ENCODE measurements at regions not wholly inside any gene's neighbourhood (a gene's known extent, or its start where the extent isn't known, plus 50 kb on each side); places are given as distances from the start of the nearest gene placed in this dataset.

DNA sequence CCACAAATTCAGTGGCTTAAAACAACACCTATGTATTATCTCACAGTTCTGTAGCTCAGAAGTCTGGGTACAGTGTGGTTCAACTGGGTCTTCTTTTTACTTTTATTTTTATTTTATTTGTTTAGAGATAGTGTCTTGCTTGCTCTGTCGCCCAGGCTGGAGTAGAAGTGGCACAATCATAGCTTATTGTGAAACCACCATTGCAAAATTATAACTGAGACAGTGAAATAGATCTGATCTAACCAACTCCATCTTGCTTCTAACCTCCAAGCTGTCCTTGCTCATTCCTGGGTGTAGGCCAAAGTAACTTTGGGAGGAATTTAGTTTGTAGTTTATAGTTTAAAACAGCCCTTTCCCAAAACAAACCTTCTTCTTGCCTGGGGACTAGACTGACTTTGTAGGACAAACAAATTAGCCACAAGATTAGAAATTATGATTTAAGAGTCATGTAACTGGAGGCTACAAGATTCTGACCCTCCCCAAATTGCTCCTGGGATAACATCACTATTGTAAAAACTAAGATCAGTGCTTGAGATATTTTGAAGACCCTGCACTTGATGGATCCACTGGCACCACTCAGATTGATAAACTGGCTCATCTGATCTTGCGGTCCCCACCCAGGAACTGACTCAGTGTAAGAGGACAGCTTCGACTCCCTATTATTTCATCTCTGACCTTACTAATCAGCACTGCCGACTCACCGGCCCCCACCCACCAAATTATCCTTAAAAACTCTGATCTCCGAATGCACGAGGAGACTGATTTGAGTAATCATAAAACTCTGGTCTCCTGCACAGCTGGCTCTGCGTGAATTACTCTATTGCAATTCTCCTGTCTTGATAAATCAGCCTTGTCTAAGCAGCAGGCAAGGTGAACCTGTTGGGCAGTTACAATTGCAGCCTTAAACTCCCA is 193.4 kb upstream of the CDYL start:
- Histone ChIP-seq H3K27ac (ENCODE audit: low read length) (no peak overlapping the region), H3K4me3 (ENCODE audit: low read depth in 1 of 2, low read length in 2 of 2) (no peak overlapping the region), H3K36me3 (ENCODE audit: control insufficient read depth in 1 of 2, insufficient read depth in 2 of 2, low read length in 2 of 2) (no peaks in the 10 kb centered on the region), H3K9me3 (ENCODE audit: control insufficient read depth in 1 of 2, low read length in 2 of 2) (no peaks in the 10 kb centered on the region), H3K4me1 (ENCODE audit: control insufficient read depth in 1 of 2, insufficient read depth in 2 of 2, low read length in 2 of 2) (peaks cover 0 to 7% of the 10 kb centered on the region in 2 donors), H3K27me3 (ENCODE audit: low read depth, low read length) (no peaks in the 10 kb centered on the region)

DNA sequence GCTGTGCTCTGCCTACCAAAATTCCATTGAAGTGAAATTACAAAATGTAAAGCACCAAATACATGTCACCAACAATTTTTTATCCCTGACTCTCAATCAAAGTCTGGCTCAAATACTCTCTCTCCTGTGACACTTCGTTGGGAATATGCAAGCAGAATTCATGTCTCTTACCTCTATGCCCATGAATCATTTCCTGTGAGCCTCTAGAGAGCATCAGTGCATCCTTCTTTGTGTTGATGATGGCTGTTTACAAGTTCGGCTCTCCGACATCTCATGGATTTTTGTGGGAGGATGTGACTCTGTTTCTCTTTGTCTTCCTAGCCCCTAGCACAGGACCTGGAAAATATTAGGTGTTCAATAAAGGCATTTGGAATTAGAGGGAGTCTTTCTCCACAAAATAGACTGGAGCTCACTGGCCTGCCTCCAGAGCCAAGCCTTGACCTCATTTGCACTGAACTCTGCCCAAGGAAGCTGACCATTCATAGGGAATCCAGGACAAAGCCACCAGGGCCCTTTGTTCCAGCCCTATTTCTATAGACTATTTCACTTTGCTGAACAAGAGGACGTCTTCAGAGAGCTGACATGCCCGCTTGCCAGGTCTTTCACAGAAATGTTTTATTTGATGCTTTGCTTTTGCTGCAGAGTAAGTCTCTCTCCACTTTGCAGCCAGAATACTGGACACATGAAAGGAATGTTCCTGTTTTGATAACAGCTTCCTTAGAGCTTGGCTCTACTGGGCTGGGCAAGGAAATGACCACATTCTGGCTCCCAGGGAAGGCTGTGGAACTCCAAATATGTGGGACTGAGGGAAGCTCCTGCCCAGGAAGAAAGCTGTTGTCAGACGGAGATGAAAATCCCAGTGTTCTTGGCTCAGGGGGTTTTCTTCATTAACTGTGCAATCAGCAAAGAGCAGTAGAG is 194.5 kb upstream of the CDYL start:
- Histone ChIP-seq H3K9me3 (ENCODE audit: control insufficient read depth in 1 of 2, low read length in 2 of 2) (no peaks in the 10 kb centered on the region), H3K4me3 (ENCODE audit: low read depth in 1 of 2, low read length in 2 of 2) (no peak overlapping the region), H3K27me3 (ENCODE audit: low read depth, low read length) (no peaks in the 10 kb centered on the region), H3K4me1 (ENCODE audit: control insufficient read depth in 1 of 2, insufficient read depth in 2 of 2, low read length in 2 of 2) (peaks cover 0 to 11% of the 10 kb centered on the region in 2 donors), H3K27ac (ENCODE audit: low read length) (peak overlapping the region; percentile 19), H3K36me3 (ENCODE audit: control insufficient read depth in 1 of 2, insufficient read depth in 2 of 2, low read length in 2 of 2) (no peaks in the 10 kb centered on the region)

DNA sequence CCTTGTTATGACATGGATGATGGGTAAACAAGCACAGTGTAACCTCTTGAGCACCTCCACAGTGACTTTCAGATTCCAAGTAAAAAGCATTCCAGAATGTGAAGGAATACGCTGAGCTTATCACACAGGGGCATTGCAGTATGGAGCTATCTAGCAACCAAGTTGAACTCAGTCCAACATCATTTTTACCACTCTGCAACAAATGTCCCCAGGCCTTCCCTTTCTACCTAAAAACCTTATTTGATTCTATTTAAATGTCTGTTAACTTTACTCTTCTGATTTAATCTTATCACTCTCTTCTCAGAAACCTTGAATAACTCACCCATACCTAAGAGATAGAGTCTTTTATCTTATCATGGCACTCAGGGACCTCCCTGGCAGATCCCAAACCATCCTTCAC is 195.8 kb upstream of the CDYL start:
- Histone ChIP-seq H3K4me1 (ENCODE audit: control insufficient read depth in 1 of 2, insufficient read depth in 2 of 2, low read length in 2 of 2) (peaks cover 0 to 11% of the 10 kb centered on the region in 2 donors), H3K27ac (ENCODE audit: low read length) (no peak overlapping the region), H3K36me3 (ENCODE audit: control insufficient read depth in 1 of 2, insufficient read depth in 2 of 2, low read length in 2 of 2) (no peaks in the 10 kb centered on the region), H3K4me3 (ENCODE audit: low read depth in 1 of 2, low read length in 2 of 2) (no peak overlapping the region), H3K27me3 (ENCODE audit: low read depth, low read length) (no peaks in the 10 kb centered on the region), H3K9me3 (ENCODE audit: control insufficient read depth in 1 of 2, low read length in 2 of 2) (no peaks in the 10 kb centered on the region)

DNA sequence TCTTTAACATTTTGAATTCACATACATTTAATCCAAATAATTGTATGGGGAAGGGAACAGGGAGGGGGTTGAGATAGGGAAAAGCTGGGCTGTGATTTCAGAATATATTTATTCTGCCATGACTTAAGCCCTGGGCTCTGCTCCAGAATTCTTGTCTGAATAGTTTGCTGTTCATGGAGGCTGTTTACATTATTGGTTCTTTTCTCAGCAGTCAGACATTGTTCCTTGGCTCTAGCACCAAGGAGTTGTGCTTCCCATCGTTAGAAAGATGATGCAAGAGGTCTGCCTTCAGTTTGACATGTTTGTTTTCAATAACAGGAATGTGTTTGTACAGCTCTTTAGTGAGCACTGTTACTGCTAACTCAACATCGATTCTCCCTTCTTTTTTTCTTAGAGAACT is 198.8 kb upstream of the CDYL start:
- H3K4me3 ChIP-seq (ENCODE audit: low read depth in 1 of 2, low read length in 2 of 2): no peak overlapping the region

DNA sequence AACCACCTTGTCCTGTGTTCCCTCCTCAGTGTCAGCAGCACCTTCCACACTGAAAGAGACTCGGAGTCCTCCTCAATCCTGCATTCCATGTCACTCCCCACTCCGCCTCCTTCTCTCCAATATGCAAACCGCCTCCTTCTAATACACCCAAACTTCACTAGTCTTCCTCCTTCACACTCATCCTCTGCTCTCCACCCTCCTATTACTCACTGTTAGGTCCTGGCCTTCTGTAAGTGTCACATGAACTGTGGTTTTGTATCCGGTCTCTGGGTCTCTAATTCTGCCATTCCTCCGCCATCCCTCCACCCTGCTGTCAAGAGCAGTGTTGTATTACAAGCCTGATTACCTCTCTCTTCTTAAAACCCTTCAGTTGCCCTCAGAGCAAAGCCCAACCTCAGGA is 200.5 kb upstream of the CDYL start:
- H3K36me3 ChIP-seq (ENCODE audit: control insufficient read depth in 1 of 2, insufficient read depth in 2 of 2, low read length in 2 of 2): no peaks in the 10 kb centered on the region
- no peaks in the 10 kb centered on the region for H3K27me3 ChIP-seq (ENCODE audit: low read depth, low read length)
- peaks cover 6% of the 10 kb centered on the region in 2 donors for H3K9me3 ChIP-seq (ENCODE audit: control insufficient read depth in 1 of 2, low read length in 2 of 2)
- no peak overlapping the region for H3K4me3 ChIP-seq (ENCODE audit: low read depth in 1 of 2, low read length in 2 of 2)
- H3K27ac ChIP-seq (ENCODE audit: low read length): no peak overlapping the region
- H3K4me1 ChIP-seq (ENCODE audit: control insufficient read depth in 1 of 2, insufficient read depth in 2 of 2, low read length in 2 of 2): peaks cover 0 to 7% of the 10 kb centered on the region in 2 donors

More for the DNA sequence above, 198.8 kb upstream of the CDYL start:
- Histone ChIP-seq H3K9me3 (ENCODE audit: control insufficient read depth in 1 of 2, low read length in 2 of 2) (no peaks in the 10 kb centered on the region), H3K36me3 (ENCODE audit: control insufficient read depth in 1 of 2, insufficient read depth in 2 of 2, low read length in 2 of 2) (no peaks in the 10 kb centered on the region), H3K27me3 (ENCODE audit: low read depth, low read length) (no peaks in the 10 kb centered on the region), H3K27ac (ENCODE audit: low read length) (no peak overlapping the region), H3K4me1 (ENCODE audit: control insufficient read depth in 1 of 2, insufficient read depth in 2 of 2, low read length in 2 of 2) (peaks cover 0 to 11% of the 10 kb centered on the region in 2 donors)

DNA sequence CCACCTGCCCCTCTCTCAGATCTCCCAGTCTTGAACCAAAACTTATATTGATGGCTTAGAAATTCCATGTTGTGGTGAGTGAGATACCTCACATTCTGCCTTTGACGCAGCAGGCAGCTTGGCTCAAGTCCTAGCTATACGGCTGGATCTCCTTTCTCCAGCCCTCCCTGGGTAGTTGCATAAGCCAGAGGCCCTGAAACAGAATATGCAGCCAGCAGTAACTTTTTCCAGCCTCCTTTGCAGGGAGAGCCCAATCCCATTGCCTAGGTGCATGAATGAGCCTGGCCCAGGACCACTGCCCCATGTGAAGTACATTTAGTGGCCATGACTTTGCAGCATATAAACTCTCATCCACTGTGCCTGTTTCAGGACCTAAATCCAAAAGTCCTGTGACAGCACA is 202.2 kb upstream of the CDYL start:
- peaks cover 0 to 7% of the 10 kb centered on the region in 2 donors for H3K4me1 ChIP-seq (ENCODE audit: control insufficient read depth in 1 of 2, insufficient read depth in 2 of 2, low read length in 2 of 2)
- H3K4me3 ChIP-seq (ENCODE audit: low read depth in 1 of 2, low read length in 2 of 2): no peak overlapping the region
- H3K9me3 ChIP-seq (ENCODE audit: control insufficient read depth in 1 of 2, low read length in 2 of 2): peaks cover 6 to 9% of the 10 kb centered on the region in 2 donors
- no peaks in the 10 kb centered on the region for H3K36me3 ChIP-seq (ENCODE audit: control insufficient read depth in 1 of 2, insufficient read depth in 2 of 2, low read length in 2 of 2)
- no peak overlapping the region for H3K27ac ChIP-seq (ENCODE audit: low read length)
- no peaks in the 10 kb centered on the region for H3K27me3 ChIP-seq (ENCODE audit: low read depth, low read length)

DNA sequence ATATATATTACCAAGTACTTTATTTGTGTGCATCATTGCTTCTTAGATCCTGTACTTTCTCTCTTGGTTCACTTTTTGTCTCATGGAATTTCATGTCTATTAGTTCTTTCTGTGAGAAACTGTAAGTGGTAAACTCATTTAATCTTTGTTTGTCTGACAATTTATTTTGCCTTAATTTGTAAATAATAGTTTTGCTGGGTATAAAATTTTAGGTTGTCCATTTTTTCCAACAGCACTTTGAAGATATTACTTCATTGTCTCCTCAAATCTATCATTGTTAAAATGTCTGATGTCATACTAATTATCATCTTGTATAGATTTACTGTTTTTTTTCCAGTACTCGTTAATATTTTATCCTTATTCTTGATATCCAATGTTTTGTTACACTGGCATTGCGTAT is 205.2 kb upstream of the CDYL start:
- Histone ChIP-seq H3K27me3 (ENCODE audit: low read depth, low read length) (no peaks in the 10 kb centered on the region), H3K27ac (ENCODE audit: low read length) (no peak overlapping the region), H3K36me3 (ENCODE audit: control insufficient read depth in 1 of 2, insufficient read depth in 2 of 2, low read length in 2 of 2) (no peaks in the 10 kb centered on the region), H3K4me3 (ENCODE audit: low read depth in 1 of 2, low read length in 2 of 2) (no peak overlapping the region), H3K9me3 (ENCODE audit: control insufficient read depth in 1 of 2, low read length in 2 of 2) (peaks cover 6 to 9% of the 10 kb centered on the region in 2 donors), H3K4me1 (ENCODE audit: control insufficient read depth in 1 of 2, insufficient read depth in 2 of 2, low read length in 2 of 2) (no peaks in the 10 kb centered on the region)

DNA sequence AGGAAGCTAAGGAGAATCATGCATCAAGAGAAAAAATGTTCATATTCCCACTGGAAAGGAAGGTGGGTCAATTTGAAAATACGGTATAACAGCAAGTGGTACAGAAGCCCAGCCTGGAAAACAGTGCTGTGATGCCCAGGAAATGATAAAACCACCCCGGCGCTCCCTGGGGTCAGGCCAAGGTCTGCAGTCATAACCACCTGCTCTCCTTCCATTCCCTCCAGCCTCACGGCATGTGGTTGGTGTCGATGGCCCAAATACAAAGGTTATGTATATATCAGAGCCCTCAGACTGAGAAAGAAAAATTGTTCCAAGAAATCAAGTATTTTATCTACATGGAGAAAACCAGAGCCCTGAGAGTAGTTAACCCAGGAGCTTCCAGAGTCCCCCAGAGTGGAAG is 208.1 kb upstream of the CDYL start:
- Histone ChIP-seq H3K36me3 (ENCODE audit: control insufficient read depth in 1 of 2, insufficient read depth in 2 of 2, low read length in 2 of 2) (no peaks in the 10 kb centered on the region), H3K27me3 (ENCODE audit: low read depth, low read length) (no peaks in the 10 kb centered on the region), H3K4me1 (ENCODE audit: control insufficient read depth in 1 of 2, insufficient read depth in 2 of 2, low read length in 2 of 2) (no peaks in the 10 kb centered on the region), H3K9me3 (ENCODE audit: control insufficient read depth in 1 of 2, low read length in 2 of 2) (peaks cover 6 to 9% of the 10 kb centered on the region in 2 donors), H3K4me3 (ENCODE audit: low read depth in 1 of 2, low read length in 2 of 2) (no peak overlapping the region), H3K27ac (ENCODE audit: low read length) (no peak overlapping the region)

DNA sequence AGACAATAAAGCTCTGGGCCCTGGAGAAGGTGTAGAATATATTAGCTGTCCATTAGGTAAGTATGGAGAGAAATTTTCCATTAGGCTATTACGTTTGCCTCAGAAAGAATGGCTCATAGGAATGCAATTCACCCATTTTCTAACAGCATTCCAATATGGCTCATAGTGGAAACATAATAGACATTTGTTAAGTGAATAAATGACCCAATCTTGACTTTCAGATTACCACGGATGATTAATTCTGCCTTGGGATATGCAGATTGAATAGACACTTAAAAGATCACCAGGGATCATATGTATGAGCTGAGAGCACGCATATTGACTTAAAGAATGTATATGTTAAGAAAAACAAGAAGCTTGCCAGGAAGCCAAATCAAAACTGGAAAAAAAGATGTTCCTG is 209.1 kb upstream of the CDYL start:
- Histone ChIP-seq H3K27ac (ENCODE audit: low read length) (no peak overlapping the region), H3K4me3 (ENCODE audit: low read depth in 1 of 2, low read length in 2 of 2) (no peak overlapping the region), H3K9me3 (ENCODE audit: control insufficient read depth in 1 of 2, low read length in 2 of 2) (peaks cover 6 to 9% of the 10 kb centered on the region in 2 donors), H3K4me1 (ENCODE audit: control insufficient read depth in 1 of 2, insufficient read depth in 2 of 2, low read length in 2 of 2) (no peaks in the 10 kb centered on the region), H3K36me3 (ENCODE audit: control insufficient read depth in 1 of 2, insufficient read depth in 2 of 2, low read length in 2 of 2) (no peaks in the 10 kb centered on the region), H3K27me3 (ENCODE audit: low read depth, low read length) (no peaks in the 10 kb centered on the region)

DNA sequence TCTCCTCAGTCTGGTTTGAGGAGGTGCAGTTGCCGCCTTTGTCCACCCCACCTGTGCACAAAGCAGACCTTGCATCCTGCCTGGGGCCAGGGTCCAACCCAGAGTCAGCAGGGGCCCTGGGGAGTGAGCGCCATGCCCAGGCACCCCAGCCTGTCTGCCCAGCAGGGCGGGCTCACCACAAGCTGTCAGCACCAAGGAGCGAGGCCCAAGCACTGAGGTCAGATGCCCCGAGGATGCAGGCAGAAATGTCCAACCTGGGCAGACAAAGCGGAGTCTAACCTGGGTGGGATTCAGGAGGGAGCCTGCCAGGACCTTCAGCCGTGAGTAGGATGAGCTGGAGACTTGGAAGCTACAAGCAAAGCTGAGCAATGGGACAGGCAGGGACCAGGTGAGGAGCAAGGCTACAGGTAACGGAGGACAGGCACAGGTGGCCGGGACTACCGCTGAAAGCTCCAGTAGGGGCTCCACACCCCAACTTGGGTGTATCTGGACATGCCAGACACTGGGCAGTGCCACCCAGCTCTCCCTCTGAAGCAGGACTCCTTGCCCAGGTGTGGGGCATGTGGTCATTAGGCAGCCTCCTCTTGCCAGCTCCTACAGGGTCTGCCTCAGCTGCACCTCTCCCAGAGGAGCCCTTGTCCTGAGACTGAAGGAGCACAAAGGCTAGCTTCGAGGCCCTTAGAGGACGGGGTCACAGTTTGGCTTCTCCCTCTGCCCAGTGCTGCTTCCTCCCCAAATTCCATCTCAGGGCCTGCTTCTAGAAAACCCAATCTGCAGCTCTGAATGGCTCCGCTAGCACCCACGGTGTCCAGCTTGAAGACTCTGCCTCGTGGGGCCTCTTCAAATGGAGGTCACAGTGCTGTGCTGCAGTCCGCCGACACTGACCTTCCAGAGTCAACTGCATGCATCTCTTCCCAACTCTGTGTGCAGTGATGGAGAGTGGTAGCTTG is 210.6 kb upstream of the CDYL start:
- no peaks in the 10 kb centered on the region for H3K36me3 ChIP-seq (ENCODE audit: control insufficient read depth in 1 of 2, insufficient read depth in 2 of 2, low read length in 2 of 2)
- no peaks in the 10 kb centered on the region for H3K4me1 ChIP-seq (ENCODE audit: control insufficient read depth in 1 of 2, insufficient read depth in 2 of 2, low read length in 2 of 2)
- H3K4me3 ChIP-seq (ENCODE audit: low read depth in 1 of 2, low read length in 2 of 2): no peak overlapping the region
- H3K9me3 ChIP-seq (ENCODE audit: control insufficient read depth in 1 of 2, low read length in 2 of 2): peaks cover 0 to 2% of the 10 kb centered on the region in 2 donors
- H3K27ac ChIP-seq (ENCODE audit: low read length): no peak overlapping the region
- no peaks in the 10 kb centered on the region for H3K27me3 ChIP-seq (ENCODE audit: low read depth, low read length)

Data from muscle layer of duodenum (tissue), 2 donors.